K562 (cell line): ENCODE measurements at regions not wholly inside any gene's neighbourhood (a gene's known extent, or its start where the extent isn't known, plus 50 kb on each side); places are given as distances from the start of the nearest gene placed in this dataset.

Experiments used
- ATAC-seq: fragments of 200-7000 bp; cut with Tn5 transposase; 3 replicates; pipeline ENCODE4 v1.9.1; 2020; ENCODE audit warnings: moderate library complexity
- BruUV-seq: library from RNA; stranded (reverse); fragments of 400-500 nt; replicated peaks from 2 replicates; lab custom pipeline; 2021; lab: Mats Ljungman, UMichigan
- CTCF ChIA-PET: fragments of 300-600 bp; formaldehyde crosslinking; extraction: SDS; loops from one replicate; lab custom pipeline; 2021; ENCODE audit warnings: low intra/inter-chr PET ratio; lab: Yijun Ruan, JAX
- POLR2A ChIA-PET: fragments of 300-600, 350-650 bp; sonication (Branson Sonifier 250); formaldehyde crosslinking; extraction: SDS; loops from one replicate; lab custom pipeline; 2021; ENCODE audit warnings: antibody characterized with exemption, inconsistent platforms; lab: Yijun Ruan, JAX
- DNase-seq, 4 experiments: peaks; one replicate each; pipeline versions ENCODE4 v3.0.0 to v3.0.0-alpha.2; 2011 to 2018; ENCODE audit warnings: low spot score in 3 of 4, mixed read lengths in 3 of 4; ENCODE audit errors: extremely low read depth in 1 of 4
- FAIRE-seq: peaks from 2 replicates; lab custom pipeline; 2011; peaks lifted over from hg19 to GRCh38; lab: Jason Lieb, UNC
- H2AFZ ChIP-seq: 2 replicates; pipeline ENCODE4 v1.6.0; 2011; ENCODE audit warnings: low read depth, low read length, control low read depth, inconsistent platforms
- H3K27ac ChIP-seq: fragments of 200-600 bp; 3 replicates; pipeline ENCODE4 v1.8.0; 2011; ENCODE audit warnings: low read depth, mild to moderate bottlenecking, control low read depth, inconsistent platforms, low read length, moderate library complexity, mixed read lengths; ENCODE audit errors: extremely low read depth
- H3K27me3 ChIP-seq, 2 experiments: fragments of 300-600 bp in 1 of 2; 2 replicates in 1 of 2; 3 replicates in 1 of 2; pipeline versions ENCODE4 v1.6.0 to v1.8.0; 2011; ENCODE audit warnings: inconsistent platforms in 2 of 2, low read length in 2 of 2, mild to moderate bottlenecking in 1 of 2, mixed read lengths in 1 of 2, moderate library complexity in 1 of 2; ENCODE audit not compliant: control insufficient read depth in 2 of 2, insufficient read depth in 2 of 2
- H3K36me3 ChIP-seq: fragments of 300-600 bp; 3 replicates; pipeline ENCODE4 v1.8.0; 2011; ENCODE audit warnings: mild to moderate bottlenecking, low read length, inconsistent platforms; ENCODE audit not compliant: control insufficient read depth, insufficient read depth
- H3K4me1 ChIP-seq, 2 experiments: fragments of 200-600 bp in 1 of 2; replicated peaks in 1 of 2; 2 replicates in 1 of 2; 3 replicates in 1 of 2; pipeline versions ENCODE4 v1.5.1 to v1.8.0; 2011; ENCODE audit warnings: inconsistent platforms in 2 of 2, low read length in 2 of 2, mild to moderate bottlenecking in 1 of 2, mixed read lengths in 1 of 2, moderate library complexity in 1 of 2; ENCODE audit not compliant: control insufficient read depth in 2 of 2, insufficient read depth in 2 of 2
- H3K4me2 ChIP-seq: 2 replicates; pipeline ENCODE4 v1.6.1; 2011; ENCODE audit warnings: low read length, control low read depth, inconsistent platforms, mixed read lengths; ENCODE audit not compliant: insufficient read depth
- H3K4me3 ChIP-seq: fragments of 200-600 bp; sonication (generic), shearing (Covaris generic); 2 replicates; pipeline ENCODE4 v1.5.1; 2016; ENCODE audit warnings: control low read depth, inconsistent platforms
- H3K79me2 ChIP-seq: fragments of 200-600 bp; 3 replicates; pipeline ENCODE4 v1.8.0; 2011; ENCODE audit warnings: low read length, inconsistent platforms; ENCODE audit not compliant: control insufficient read depth, insufficient read depth
- H3K9ac ChIP-seq, 2 experiments: 2 replicates each; pipeline versions ENCODE4 v1.6.0 to v1.6.1; 2011; ENCODE audit warnings: low read depth in 2 of 2, low read length in 2 of 2, control low read depth in 1 of 2, inconsistent platforms in 1 of 2, mild to moderate bottlenecking in 1 of 2, mixed read lengths in 1 of 2; ENCODE audit not compliant: insufficient read depth in 1 of 2
- H3K9me1 ChIP-seq: one replicate; pipeline ENCODE4 v1.6.0; 2011; ENCODE audit warnings: inconsistent platforms, mild to moderate bottlenecking, low read length, moderate library complexity; ENCODE audit not compliant: control insufficient read depth, insufficient read depth
- H3K9me3 ChIP-seq: replicated peaks from 2 replicates; pipeline ENCODE4 v1.5.1; 2011; ENCODE audit warnings: low read depth, low read length, inconsistent platforms; ENCODE audit not compliant: control insufficient read depth, insufficient read depth
- H4K20me1 ChIP-seq: replicated peaks from 2 replicates; pipeline ENCODE4 v1.6.1; 2011; ENCODE audit warnings: low read length, inconsistent platforms, mixed read lengths; ENCODE audit not compliant: control insufficient read depth, insufficient read depth
- CSDE1 ChIP-seq, 2 experiments: fragments of 450-650 bp; IDR thresholded peaks; 2 replicates each; pipeline ENCODE4 v1.6.1; 2016; ENCODE audit warnings: mild to moderate bottlenecking in 1 of 2
- DLX4 ChIP-seq: fragments of 250-450 bp; sonication (Bioruptor Pico); IDR thresholded peaks from 2 replicates; pipeline ENCODE4 v1.6.1; 2021; ENCODE audit warnings: mild to moderate bottlenecking
- IFI16 ChIP-seq: fragments of 250-450 bp; sonication (Bioruptor Pico); IDR thresholded peaks from 2 replicates; pipeline ENCODE4 v2.1.2; 2022; ENCODE audit warnings: mild to moderate bottlenecking, inconsistent platforms
- KAT8 ChIP-seq: fragments of 450-650 bp; IDR thresholded peaks from 2 replicates; pipeline ENCODE4 v1.6.1; 2016; ENCODE audit warnings: low read depth, mild to moderate bottlenecking
- RNF219 ChIP-seq: fragments of 250-450 bp; sonication (Bioruptor Pico); IDR thresholded peaks from 2 replicates; pipeline ENCODE4 v1.5.0; 2022; ENCODE audit warnings: mild to moderate bottlenecking
- SMAD2 ChIP-seq: fragments of 150-350 bp; IDR thresholded peaks from 2 replicates; pipeline ENCODE4 v1.6.1; 2014; ENCODE audit warnings: low read depth, mild to moderate bottlenecking, low read length
- XRCC4 ChIP-seq: IDR thresholded peaks from one replicate; pipeline ENCODE4 v1.6.1; 2011; ENCODE audit not compliant: insufficient read depth, insufficient read length; ENCODE audit errors: extremely low read depth
- ZNF124 ChIP-seq: sonication (generic); formaldehyde crosslinking; IDR thresholded peaks from 2 replicates; pipeline ENCODE4 v1.8.1; 2022; ENCODE audit warnings: missing genetic modification reagents
- WGBS: fragments of 100-300 bp; shearing (Covaris generic); methylation state at CpG from one replicate; pipeline ENCODE4 v1.1.6; 2016; ENCODE audit warnings: low coverage, mixed read lengths; ENCODE audit not compliant: insufficient coverage; ENCODE audit errors: missing lambda C conversion rate; 5-methylcytosine and 5-hydroxymethylcytosine counted together
- in situ Hi-C: fragments of 300-500 bp; cut with MboI; formaldehyde crosslinking; loops from 4 replicates; pipeline ENCODE4 v1.15.0; 2018; ENCODE audit warnings: inconsistent platforms, mixed read lengths
- intact Hi-C: fragments of 100-400 bp; cut with micrococcal nuclease; formaldehyde crosslinking; loops from 2 replicates; pipeline ENCODE4 v1.14.2; 2022
- TF ChIP-seq, protein P1 (sequence below): fragments of 250-450 bp; sonication (Bioruptor Pico); IDR thresholded peaks from 2 replicates; pipeline ENCODE4 v1.8.0; 2021; ENCODE audit warnings: mild to moderate bottlenecking, moderate library complexity

DNA sequence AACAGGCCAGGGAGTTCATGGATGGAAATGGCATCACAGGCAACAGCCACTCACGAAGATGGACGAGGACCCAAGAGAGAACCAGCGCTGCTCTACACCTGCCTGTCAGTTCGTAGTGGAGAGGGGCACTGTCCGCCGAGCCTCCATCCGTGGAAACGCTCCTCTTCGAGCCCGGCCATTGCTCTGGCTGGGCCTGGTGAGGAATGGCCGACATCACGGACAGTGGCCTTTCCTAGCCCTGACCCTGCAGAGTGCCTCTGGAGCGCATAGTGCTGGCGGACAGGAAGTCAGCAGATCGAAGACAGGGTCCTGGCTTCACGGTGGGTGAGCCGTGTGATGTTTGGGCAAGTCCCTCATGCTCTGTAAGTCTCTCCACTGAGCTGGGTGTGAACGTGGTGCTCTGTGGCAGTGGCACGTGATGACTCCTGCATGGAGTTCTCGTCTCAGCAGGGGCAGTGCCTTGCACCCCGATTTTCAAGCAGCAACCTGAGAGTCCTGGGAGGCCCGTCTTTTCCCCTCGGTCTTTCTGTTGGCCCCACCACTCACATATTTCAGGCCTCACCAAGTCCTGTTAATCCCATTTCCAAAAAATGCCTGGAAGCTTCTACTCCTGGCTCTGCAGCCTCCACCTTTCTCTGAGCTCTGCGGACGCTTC lies 214.4 kb downstream of the ERMARD start:
- ChIA-PET POLR2A (no interaction called here), CTCF (no interaction called here)
- TF ChIP-seq, protein P1, sequence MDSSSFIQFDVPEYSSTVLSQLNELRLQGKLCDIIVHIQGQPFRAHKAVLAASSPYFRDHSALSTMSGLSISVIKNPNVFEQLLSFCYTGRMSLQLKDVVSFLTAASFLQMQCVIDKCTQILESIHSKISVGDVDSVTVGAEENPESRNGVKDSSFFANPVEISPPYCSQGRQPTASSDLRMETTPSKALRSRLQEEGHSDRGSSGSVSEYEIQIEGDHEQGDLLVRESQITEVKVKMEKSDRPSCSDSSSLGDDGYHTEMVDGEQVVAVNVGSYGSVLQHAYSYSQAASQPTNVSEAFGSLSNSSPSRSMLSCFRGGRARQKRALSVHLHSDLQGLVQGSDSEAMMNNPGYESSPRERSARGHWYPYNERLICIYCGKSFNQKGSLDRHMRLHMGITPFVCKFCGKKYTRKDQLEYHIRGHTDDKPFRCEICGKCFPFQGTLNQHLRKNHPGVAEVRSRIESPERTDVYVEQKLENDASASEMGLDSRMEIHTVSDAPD = no peak
- TF ChIP-seq CSDE1 (IDR thresholded peaks at IDR 0.05) = no peak
- TF ChIP-seq ZNF124 (CRISPR knock-in tag) = no peak
- TF ChIP-seq DLX4 (CRISPR knock-in tag) = no peak
- no peak for TF ChIP-seq SMAD2
- no peak for TF ChIP-seq KAT8
- TF ChIP-seq XRCC4 = no peak
- no peak for TF ChIP-seq IFI16 (CRISPR knock-in tag)
- TF ChIP-seq RNF219 (CRISPR knock-in tag) = no peak
- no peak overlapping the region for H2AFZ ChIP-seq
- intact Hi-C loops = no loop called here
- WGBS = 2% methylated on average over 25 of the region's 25 CpGs
- in situ Hi-C loops = no loop called here
- H3K27me3 ChIP-seq = peaks cover 9 to 78% of the 10 kb centered on the region in 2 experiments; a peak in 4 of 5 replicates
- peaks cover 4% of the 10 kb centered on the region for H4K20me1 ChIP-seq
- no peak overlapping the region for H3K9ac ChIP-seq
- H3K79me2 ChIP-seq = no peaks in the 10 kb centered on the region
- peaks cover 0 to 10% of the 10 kb centered on the region in 2 experiments; a peak in 2 of 5 replicates for H3K4me1 ChIP-seq
- no TSS peak for BruUV-seq
- ATAC-seq = no peak
- no peaks in the 10 kb centered on the region for H3K9me1 ChIP-seq
- FAIRE-seq = no peak
- no peak overlapping the region for H3K4me2 ChIP-seq
- H3K9me3 ChIP-seq = no peaks in the 10 kb centered on the region
- no peak overlapping the region for H3K4me3 ChIP-seq
- H3K27ac ChIP-seq = no peak overlapping the region
- DNase-seq = no peak
- no peaks in the 10 kb centered on the region for H3K36me3 ChIP-seq
